Kidney capillary endothelial cell (primary cell): ENCODE measurements at regions not wholly inside any gene's neighbourhood (a gene's known extent, or its start where the extent isn't known, plus 50 kb on each side); places are given as distances from the start of the nearest gene placed in this dataset.
A peak's percentile ranks its signal among the peaks of the same experiment; 100 is the strongest.

Experiments
- DNase-seq: peaks from one replicate; pipeline ENCODE4 v3.0.0-alpha.2; 2018; ENCODE audit warnings: low spot score

DNA sequence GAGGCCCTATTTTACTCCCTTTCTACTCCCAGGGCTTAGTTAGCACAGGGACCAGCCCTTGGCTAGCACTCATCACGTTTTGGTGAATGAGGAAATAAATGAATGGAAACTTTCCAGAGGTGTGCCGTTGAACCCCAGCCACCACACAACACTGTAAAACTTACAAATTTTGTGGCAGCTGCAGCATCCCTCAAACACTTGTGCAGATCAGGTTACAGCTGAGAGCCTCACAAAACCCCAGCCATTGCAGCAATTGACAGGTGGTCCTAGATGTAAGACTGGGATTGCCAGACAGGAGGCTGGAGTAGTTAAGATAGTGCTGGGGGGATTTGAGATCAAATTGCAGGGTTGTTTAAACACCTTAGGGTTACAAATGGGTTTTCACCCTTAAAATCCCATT, 482.2 kb upstream of the KIF2A start:
- DNase-seq, result no peak

DNA sequence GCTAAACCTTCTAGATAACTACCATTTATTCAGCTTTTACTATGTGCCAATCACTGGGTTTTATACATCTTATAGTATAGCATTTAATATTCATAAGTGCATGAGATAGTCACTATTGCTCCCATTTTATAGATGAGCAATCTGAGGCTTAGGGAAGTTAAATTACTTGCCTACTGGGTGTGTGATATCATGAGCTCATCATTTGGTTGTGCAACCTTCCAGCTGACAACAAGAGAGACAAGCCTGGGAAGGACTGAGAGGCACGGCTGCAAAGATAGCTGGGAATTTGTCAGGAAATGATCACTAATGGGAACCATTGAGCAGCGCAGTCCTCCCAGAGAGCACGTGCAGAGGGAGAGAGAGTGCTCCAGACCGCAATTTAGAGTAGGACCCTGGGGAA, 481.6 kb upstream of the KIF2A start:
- DNase-seq, result no peak

DNA sequence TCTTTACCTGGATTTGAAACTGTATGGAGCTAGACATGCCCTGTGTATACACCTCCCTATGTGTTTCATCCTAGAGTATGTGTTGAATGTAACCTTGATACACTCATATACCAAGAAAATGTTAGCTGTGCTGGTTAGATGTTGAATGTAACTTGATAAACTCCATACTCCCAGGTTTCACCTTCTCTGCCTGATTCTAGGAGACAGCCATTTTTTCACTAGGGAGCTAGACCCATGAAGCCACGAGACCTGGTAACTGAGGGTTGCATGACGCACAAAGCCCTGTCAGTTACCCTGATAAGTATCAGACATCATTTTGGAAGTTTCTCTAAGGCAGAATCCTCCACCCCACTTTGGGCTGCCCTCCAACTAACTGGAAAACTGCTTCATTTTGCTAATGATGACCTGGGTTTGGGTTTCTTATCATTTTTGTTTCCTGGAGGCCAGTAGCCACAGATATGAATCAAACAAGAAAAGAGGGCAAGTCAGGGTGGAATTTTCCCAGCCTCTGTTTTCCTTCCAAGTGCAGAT, 478.5 kb upstream of the KIF2A start:
- no peak for DNase-seq

DNA sequence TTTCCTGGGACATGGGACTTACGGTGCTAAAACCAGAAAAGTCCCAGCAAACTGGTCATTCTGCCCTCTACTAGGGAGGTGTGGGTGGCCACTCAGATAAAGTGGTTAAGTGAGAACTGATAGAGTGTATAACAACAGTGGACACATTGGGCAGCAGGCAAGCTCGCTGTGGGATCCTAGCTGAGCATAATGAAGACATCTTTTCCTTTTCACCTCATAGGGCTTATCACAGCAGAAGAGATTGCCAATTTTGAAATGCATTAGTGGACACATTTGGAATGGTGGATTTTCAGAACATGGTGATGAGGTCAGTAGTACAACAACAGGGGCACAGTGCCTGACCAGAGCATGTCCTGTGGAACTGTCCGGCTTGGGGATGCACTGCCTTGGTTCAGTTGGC, 477.1 kb upstream of the KIF2A start:
- DNase-seq, result no peak

DNA sequence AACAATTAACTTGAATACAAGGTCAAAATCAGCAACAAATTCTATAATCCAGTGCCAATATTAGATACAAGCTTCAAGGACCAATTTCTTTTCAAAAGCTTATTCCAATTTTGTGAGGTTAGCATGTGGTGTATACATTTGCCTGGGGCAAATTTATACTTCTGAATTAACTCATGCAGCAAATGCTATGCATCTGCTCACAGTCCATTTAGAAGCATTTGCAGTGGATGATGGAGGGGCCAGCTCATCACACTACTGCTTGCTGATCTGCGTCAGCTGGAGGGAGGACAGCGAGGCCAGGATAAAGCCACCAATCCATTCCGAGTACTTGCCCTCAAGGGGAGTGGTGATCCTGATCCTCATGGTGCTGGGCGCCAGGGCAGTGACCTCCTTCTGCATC, 474.3 kb upstream of the KIF2A start:
- DNase-seq, result no peak

DNA sequence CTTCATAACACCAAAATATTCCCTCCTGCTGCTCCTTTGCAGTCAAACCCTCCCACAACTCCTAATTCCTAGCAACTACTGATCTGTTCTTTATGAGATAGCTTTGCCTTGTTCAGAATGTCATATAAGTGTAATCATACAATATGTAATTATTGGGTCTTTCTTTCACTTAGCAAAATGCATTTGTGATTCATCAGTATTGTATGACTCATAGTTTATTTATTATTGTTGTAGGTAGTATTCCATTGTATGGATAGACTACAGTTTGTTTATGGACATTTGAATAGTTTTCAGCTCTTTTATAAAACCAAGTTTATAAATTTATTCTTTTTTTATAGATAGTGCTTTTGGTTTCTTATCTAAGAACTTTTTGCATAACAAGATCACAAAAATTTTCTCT, 468.2 kb upstream of the KIF2A start:
- DNase-seq, result peak; percentile 16

DNA sequence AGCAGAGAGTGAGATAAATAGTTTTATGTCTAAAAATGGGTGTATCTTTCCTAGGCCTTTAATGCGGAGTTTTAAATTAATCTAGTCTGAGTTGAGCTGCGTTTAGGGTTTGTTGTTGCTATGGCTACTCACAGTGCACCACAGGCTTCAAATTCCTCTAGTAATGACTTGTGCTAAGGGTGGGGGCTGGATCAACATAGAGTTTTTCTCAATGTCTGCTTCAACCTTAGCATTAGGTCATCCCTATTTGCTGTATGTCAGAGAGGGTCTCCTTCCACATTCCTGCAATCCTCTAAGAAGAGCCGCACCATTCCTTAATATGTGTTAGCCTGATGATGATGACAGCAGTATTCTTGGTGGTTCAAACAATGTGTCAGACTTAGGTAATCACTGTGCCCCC, 465.6 kb upstream of the KIF2A start:
- no peak for DNase-seq

DNA sequence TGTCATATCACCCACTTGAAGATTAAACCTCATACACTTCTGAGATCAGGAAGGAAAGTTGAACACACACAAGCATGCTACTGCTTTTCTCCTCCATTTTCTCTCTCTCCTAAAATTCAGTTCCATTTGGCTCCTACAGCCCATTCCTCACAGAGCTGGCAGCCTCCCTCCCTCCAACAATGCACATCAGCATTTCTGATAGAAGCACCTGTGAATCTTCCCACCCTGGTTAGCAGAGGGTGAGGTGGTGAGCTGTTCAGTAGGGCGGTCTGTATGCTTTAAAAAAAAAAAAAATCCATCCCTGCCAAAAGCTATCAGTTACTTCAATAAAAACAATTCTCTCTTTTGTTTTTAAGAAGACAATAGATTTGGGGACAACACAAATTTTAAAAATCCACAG, 463.2 kb upstream of the KIF2A start:
- DNase-seq, result no peak

DNA sequence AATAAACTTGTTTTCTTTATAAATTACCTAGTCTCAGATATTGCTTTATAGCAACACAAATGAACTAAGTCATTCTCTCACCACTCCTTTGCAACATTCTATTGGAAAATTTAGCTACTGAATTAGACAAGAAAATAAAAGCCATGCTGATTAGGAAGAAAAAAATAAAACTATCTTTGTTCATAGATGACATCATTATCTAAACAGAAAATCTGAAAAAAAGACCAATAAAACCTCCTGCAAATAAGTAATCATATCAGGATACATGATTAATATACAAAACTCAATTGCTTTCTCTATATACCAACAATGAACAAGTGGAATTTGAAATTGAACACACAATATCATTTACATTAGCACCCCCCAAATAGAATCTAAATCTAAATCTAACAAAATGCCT, 455.3 kb upstream of the KIF2A start:
- no peak for DNase-seq

DNA sequence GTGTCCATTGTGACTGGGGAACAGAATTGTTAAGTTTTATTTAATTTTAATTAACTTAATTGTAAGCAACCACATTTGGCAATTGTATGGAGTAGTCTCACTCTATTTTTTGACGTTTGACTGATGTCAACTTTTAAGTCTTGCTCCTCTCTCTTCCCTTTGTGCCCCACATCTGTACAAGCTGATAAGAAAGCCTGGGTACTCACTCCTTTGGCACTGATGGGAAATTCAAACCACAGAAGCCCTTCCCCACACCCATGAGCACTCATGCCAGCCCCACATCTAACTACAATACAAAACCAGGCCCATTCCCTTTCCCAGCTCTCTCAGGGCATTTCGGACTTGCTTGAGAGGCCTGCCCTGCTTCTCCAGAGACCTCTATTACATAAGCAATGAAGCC, 451.5 kb upstream of the KIF2A start:
- no peak for DNase-seq

DNA sequence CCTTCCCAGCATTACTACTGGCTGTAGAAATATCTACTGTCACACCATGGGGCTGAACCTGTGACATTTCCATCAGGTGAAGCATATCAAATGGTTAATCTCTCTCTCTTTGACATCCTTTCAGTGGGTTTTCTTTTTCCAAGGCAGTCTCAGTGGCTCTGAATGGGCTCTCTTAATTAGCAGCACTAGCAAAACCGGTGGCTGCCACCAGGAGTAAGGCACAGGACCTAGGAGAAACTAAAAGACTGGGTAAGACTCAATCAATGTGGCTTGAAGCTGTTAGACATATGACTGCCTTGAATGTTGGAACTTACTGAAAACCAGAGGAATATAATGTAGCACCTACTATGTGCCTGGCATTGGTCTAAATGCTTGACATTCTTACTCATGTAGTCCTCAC, 445.0 kb upstream of the KIF2A start:
- DNase-seq, result no peak

DNA sequence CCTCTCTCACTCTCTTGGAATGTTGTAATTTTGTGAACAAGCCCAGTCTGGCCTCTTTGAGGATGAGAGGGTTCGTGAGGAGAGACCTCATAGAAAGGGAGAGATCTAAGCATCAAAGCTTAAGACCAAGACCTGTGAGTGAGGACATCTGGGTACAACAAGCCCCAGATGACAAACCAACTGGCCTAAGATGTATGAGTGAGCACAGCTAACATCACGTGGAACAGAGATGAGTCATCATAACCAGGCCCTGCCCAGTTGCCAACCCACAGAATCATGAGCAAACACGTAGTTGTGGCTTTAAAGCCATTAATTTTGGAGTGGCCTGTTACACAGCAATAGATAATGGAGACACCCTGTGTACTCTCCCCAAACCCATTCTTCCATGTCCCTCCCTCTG, 439.1 kb upstream of the KIF2A start:
- no peak for DNase-seq

DNA sequence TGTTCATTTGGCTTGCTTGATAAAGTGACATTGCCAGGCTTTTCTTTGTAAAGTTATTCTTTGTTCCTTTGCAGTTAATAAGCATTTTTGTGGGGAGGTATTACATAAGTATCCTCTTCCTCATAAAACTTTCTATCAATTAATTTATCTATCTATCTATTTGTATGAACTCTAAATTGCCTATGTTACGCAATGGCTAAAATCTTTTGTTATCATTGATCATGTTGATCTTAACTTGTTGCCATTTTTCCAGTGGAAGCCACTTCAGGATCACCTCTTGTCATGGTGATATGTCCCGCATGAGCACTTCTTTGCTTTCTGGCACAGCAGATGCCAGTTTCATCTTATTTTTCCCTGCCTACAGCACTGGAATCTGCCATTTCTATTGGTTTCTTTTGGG, 436.7 kb upstream of the KIF2A start:
- no peak for DNase-seq

DNA sequence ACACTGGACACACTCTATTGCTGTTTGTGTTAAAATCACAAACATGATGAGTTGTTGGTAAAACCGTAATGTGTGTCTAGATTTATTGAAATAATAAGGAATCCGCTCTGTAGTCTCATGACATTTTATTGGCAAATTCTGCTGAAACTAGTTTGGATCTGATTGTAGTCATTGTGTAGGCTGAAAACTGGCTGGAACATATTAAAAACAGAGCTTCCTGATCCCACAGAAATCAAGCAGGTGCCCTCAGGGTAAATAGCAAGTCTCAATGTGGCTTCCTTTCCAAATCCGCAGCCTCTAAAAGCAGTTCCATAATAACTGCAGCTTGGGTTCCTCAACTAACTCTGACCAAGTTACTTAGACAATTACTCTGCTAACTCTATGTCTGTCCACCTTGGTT, 427.5 kb upstream of the KIF2A start:
- DNase-seq, result no peak

DNA sequence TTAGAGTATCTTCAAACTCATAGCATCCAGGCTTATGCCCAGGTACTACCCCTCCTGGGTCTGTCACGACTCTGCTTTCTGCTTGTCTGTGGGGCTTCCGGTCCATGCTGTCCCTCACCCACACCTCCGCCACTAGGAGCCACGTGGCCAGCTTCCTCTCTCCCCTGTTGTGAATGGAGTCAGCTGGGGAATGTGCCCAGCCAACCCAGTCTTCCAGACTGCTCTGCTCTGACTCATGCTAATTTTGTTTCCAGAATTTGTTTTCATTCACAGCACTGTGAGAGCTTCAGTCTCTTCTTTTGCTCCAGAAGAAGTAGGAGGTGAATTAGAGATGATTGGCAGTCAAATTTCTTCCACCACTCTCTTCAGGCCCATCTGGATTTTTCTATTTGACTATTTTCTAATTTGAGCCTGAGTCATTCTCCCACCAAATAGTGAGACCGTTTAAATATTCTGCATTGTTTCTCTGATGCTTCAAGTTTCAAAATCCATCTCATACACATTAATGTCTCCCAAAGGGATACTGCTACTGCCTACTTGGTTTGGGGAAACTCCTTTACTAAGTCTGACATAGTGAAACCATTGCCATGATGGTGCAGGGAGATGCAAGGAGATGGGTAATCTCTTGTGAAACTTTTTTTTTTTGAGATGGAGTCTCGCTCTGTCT, 424.1 kb upstream of the KIF2A start:
- DNase-seq, result peak; percentile 36

DNA sequence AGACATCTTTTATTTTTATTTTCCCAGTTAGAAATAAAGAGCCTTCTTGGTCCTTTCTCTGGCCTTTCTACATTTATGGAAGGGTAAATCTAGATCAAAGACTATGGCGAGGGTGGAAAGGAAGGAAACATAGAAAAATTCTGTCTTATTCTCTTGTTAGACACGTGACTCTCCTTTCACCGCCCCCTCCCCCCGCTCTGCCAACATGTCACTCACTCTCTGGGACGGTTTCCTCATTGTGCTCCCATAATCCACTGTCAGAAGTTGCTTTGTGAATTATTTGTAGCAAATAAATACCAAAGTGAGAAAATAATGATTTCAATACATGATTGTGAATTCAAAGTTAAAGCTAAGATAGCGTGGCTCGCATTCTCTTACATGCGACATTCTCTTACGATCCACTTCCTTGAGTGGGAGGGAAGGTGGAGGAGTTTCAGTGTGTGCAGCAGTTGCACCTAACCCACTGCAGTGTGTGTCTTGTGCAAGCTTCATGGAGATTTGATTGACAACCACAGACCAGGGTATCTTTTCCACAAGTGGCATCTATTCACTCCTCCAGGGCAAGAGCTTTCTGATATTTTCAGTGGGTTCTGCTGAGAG, 423.0 kb upstream of the KIF2A start:
- no peak for DNase-seq

DNA sequence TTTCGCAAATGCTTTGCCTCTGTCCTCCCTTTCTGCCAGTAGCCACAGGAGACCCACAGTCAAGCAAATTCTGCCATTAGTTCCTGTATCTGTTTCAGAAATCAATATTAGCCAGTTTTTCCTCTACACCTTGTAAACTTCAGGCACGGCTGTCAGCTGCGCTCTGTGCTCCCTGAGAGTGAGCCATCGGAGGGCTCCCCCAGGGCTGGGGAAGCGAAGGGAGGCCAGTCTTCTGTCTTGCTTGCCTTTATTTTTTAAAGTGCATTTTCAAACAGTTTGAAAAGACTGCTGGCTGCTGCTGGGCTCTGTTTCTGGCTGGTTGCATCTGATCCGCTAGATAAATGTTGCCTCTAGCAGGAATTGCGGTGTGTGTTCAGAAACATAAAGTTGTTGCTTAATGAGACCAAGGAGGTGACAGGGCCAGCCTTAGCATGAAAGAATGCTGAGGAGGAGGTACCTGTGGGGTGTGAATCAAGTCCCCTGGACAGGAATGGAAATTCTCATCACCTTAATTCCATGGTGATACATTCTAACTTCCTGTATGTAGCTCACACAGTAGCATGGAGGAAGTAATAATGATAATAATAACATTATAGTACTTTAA, 421.7 kb upstream of the KIF2A start:
- DNase-seq, result no peak

DNA sequence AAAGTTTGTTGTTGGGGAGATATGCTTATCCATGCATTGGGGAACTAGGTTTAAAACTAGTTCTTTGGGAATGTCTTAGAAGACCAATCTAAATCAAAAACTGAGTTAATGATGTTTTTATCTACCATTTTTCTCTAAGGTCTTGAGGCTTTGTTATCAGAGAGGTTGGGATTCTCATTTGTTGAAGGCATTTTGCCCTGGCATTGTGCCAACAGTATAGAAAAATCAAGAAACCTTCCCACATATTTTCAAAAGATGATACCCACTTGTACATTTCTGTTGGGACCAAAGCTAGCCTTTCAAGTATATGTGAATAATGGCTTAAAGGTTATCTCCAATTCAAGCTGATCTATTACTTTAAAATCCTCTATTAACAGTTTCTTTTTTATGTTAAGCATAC, 419.8 kb upstream of the KIF2A start:
- no peak for DNase-seq

DNA sequence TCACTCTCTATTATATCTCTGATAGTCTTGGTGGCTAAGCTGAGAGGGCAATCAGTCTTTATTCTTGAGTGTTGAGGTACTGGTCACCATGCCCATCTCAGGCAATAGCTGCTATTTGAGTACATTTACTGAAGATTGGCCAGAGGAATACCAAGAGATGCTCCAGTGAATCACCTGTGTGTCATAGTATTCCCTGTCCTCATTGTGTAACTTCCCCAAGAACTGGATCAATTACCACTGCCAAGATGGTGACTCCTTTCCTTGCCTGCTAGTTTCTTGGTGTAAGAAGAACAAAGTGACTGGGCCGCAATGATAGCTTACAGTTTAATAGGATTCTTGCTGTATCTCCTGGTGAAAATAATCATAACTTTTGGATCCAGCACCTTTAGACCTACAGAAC, 418.7 kb upstream of the KIF2A start:
- no peak for DNase-seq

DNA sequence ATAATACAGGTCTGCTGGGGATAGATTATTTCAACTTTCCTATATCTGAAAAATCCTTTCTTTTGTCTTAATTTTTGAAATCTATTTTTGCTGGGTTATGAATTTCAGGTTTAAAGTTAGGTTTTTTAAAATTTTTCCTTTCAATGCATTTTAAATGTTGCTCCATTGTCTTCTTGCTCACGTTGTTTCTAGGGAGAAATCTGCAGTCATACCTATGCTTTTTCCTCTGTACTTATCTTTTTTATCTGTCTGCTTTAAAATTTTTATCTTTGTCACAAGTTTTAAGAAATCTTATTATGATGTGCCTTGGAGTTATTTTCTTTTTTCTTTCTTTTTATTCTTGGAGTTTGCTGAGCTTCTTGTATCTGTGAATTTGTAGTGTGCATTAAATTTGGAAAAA, 412.0 kb upstream of the KIF2A start:
- no peak for DNase-seq

DNA sequence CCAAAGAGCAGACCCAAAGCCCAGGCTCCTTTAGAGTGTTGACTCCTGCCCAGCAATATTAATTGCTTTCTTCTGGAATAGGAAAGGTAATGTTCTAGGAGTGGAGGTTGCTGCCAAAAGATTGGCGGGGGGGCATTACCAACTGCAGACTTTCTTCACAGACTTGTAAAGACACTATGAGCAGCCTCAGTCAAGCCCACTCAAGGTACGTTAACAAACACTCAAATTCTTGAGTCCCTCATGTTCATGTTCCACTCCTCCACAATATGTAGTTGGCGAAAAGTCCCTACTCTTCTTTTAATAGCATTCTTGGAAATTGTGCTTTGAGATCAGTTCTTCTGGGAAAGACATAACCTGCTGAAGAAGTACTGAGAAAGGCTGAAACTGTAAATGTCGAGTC, 409.2 kb upstream of the KIF2A start:
- DNase-seq, result no peak

DNA sequence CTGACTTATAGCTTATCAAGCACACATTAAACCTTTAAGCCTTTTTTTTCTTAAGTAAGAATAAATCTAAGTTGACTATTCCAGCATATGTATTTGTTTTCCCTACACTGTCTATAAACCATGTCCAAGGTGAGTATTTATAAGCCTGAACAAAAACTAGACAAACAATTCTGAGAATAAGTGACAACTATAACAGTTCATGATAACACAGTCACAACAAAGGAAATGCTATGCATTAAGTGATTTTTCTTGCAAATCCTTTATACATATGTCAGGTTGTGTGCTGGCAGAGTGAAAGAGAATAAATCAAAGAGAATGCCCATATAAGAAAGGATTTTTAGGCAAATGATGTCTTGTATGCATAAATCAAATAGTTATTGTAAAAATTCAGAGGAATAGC, 408.8 kb upstream of the KIF2A start:
- no peak for DNase-seq

DNA sequence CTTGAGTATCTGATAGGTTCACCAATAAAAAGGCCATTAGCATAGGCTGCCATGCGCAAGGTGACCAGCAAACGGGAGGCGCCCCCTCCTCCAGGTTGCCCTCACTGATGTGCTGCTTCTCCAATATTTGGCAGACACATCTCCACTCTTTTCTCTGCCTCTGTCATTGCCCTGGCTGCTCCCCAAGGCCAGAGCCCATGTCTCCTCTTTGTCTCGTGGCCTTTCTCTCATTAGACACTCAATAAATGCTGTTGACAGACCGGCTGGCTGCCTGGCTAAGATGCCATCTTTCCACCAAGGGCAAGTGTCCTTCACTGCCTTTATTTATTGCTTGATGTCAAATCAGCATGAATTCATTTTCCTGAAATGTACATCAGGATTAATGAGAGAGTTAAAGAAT, 404.0 kb upstream of the KIF2A start:
- DNase-seq, result no peak

DNA sequence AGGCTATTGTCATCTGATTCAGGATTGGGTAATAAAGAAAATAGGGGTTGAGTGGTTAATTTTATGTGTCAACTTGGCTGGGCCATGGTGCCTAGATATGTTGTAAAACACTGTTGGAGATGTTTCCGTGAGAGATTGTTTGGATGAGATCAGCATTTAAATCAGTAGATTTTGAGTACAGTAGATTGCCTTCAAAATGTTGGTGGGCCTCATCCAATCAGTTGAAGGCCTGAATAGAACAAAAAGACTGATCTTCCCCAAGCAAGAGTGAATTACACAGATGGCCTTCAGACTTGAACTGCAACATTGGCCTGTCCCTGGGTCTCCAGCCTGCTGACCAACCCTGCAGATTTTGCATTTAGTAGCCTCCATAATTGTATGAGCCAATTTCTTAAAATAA, 401.3 kb upstream of the KIF2A start:
- DNase-seq, result no peak
